SIG-M5 treated with dmso at 0.1 percent for 504 hours (cell line): ENCODE measurements at regions not wholly inside any gene's neighbourhood (a gene's known extent, or its start where the extent isn't known, plus 50 kb on each side); places are given as distances from the start of the nearest gene placed in this dataset.

Experiments
- DNase-seq: peaks from one replicate; lab custom pipeline; 2025; ENCODE audit not compliant: unreplicated experiment; lab: John Stamatoyannopoulos, UW

DNA sequence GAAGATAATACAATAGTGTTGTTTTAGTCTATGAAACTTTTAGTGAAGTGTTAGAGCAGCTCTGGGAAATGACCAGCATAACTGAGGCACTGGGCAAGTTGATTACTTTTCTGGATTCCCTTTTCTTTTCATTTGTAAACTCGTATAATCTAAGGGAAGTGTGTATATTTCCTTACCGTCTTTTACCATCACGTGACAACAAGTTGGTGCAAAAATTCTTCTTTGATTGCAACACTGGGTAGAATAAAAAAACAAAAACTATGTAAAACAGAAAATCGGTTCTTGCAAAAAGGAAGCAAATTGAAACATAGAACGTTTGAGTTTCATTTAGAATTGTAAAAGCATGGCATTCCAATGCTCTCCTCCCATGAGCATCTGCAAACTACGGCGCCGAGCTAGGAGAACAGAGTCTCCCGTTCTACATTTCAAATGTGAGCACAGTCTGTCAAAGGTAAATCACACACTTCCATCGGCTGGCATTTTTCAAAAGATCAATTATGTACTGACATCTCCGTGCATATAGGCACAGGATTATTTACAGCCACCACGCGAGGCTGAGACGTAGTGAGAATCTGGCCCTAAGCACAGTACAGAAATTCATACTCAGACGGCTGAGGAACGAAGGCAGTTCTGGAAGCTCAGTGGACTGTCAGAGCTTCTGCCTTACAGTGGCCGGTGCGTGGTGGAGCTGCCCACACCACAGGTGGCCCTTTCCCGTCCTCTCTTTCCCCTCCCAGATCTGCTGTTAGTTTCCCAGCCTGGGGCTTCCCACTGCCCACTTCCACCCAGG is 314.0 kb downstream of the BMP7 start:
- DNase-seq = no peak

DNA sequence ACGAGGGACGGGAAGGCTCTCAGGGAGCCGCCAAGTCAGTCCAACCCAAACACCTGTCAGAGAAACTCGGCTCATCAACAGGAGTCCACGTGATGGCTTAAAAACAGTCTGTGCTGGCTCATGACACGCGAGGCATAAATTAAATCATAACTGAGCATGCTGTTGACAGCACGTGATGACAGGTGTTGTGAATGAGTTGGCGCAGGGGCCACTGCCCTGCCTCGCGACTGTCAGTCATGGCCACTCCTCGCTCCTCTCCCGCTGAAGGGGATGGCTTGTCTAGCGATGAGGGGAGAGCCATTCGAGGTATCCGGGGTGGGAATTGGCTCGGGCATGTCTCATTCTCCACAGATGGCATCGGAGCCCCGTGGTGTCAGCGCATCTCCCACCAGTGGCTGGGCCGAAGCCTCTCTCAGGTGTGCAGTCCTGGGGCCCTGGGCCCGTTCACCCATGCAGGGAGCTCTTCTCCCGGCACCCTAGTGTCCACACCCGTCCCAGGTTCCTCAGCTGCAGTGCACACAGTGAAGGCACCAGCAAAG is 313.3 kb downstream of the BMP7 start:
- DNase-seq = no peak

DNA sequence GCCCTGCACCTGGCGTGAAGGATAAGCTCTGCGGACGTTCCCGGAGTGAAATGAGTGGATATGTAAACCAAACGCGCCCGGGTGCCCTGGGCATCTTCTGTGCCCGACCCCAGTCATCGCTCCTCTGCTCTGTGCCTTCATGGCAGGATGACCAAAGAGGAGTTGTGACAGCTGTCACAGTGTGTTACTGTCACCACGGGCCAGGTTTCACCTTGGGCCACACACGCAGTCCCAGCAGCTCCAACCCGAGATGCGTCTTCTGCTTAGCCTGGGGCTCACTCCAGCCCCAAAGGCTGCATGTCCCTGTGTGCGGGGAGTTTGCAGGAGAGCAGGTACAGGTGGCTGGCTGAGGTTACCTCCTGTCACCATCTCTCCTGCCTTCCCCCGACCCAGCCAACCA is 311.6 kb downstream of the BMP7 start:
- DNase-seq = no peak

DNA sequence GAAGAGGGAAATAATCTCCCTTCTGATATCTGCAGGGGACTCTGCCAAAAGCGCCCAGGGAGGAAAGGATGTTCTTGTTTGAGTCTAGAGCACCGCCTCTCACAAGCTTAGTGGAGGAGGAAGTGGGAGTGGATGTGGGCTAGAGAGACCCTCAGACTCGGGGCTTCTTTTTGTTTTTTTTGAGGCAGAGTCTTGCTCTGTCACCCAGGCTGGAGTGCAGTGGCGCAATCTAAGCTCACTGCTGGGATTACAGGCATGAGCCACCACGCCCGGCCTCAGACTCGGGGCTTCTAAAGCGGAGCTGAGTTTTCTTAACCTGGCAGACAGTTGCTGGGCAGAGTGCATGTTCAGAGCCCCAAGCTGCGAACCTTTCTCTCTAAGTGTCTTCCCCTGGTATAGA is 310.8 kb downstream of the BMP7 start:
- DNase-seq = peak; percentile 85

DNA sequence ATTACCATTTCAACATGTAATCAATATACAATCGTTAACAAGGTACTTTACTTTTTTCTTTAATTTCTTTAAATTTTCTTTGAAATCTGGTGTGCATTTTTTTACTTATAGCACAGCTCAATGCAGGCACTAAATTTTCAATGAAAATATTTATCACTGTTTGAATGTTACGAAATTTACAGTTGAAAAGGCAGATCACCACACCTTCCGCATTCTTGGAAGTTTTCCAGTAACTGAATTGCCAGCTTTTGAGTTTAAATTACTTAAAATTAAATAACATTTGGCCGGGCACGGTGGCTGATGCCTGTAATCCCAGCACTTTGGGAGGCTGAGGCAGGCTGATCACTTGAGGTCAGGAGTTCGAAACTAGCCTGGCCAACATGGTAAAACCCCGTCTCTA is 309.9 kb downstream of the BMP7 start:
- no peak for DNase-seq

DNA sequence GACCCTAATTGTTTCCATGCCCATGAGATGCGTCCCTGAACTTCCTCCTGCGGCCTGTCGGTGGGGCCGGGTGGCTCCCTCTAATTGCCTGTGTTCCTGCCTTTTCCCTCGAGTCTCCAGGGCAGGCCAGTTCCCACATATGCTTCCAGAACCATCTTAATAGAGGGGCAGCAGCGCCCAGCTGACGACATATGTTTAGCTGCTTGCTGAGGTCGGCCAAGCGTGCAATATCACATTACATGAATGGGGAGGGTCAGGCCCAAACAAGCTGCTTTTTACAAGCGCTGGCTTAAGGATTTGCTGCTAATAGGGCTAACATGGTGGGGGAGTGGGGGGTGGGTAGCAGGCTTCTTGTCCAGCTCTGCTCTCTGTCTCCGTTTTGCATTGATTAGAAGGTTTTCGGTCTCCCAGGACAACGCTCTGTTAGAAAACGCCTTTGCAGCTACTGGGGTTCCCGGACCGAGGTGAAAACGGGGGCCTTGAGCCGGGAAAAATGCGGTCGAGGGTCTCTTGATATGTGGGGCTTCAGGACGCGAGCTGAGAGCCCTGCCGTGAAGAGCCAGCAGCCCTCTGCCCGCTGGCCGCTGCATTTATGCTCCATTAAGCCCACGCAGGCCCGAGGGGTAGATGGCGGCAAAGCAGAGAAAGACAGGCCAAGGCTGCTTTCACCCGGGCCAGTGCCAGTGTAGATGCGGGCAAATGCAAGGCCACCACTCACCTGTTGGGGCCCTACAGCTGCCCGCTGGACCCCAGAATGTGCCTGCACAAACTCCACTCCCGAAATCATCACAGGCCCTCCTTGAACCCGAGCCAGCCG is 308.5 kb downstream of the BMP7 start:
- no peak for DNase-seq

DNA sequence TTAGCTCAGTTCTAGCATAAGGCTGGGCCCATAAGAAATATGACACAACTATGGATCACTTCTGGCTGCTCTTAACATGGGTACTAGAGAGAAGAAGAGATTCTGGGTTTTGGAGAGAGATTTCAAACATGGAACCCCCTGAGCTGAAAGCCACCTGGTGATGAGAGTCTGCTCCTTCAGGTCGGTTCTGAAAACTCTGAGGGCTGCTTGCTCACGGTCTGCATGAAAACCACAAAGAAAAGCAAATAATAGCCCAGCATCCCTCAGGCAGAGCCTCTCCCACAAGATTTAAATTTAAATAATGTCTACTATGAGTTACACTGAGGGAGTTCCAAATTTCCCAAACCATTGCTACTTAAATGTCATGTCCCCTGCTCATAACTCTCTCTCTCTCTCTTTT is 301.5 kb downstream of the BMP7 start:
- no peak for DNase-seq

DNA sequence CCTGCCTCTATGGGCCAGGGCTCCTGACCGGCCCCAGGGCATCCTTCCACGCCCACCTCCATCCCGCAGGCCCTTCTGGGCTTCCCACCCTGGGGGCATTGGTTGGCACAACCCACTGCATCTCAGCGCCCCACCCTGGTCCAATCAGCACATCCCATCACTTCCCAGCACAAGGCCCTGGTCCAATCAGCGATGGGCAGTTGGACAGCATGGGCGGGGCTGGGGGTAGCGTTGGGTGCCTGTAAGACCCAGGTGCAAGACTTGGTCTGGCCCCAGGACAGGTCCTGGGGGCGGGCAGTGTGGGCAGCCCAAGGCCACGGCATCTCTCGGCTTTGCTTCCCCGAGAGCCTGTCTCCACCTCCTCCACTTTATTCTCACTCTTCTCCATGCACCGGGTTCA is 298.5 kb downstream of the BMP7 start:
- DNase-seq = no peak

DNA sequence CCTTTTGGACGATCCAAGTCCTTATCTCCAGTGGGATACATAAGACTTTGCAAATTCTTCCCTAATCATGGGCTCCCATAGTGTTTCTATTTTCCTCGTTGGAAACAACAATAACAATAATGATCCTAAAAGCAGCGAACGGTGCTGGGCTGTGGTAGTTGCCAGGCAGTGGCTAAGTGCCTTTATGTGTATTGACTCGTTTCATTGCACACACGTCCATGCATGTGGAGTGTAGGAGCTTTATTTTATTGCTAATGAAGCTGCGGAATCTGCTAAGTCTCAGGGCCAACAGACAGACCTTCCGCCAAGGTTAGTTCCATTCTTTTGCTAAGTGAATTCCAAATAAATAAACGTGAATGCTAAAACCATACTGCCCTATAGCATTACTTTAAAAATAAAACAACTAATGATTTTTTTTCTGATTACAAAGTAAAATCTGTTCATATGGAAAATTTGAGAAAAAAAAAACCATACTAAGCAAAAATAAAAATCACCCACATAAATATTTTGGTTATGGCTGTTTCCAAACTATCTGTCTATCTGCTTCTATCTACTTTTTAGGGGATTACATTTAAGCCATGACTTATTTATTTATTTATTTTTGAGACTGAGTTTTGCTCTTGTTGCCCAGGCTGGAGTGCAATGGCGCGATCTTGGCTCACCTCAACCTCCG is 297.9 kb downstream of the BMP7 start:
- no peak for DNase-seq

DNA sequence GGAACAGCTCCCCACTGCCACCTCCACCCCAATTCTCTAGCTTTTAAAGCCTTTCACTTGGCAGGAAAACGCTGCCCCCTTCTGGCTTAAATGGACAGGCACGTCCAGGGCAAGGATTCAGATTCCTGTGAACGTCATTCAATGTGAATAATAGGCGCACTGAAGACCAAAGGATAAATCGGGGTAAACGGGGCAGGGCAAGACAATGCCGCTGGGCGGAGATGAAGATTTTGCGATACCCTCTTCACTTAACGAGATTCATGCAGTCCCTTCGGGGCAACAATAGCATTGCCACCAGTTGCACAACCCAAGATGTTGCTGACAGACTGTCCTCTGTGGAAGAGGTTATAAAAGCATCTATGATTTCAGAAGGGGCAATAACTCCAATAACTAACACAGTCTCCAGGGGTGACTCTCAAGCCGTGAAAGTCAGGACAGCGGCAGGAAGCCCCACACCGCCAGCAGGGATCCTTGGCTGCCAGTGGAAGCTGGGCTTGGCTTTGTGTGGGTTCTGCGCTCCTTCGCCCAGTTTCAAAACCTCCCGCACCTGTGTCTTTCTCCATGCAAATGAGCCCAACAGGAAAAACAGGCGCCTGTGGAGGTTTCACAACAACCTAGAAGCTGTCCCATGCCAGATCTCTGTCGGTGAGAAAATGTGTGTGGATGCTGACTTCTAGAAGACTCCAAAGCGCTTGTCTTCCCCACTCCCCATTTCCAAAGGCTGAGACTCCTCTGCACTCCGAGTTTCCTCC is 291.8 kb downstream of the BMP7 start:
- DNase-seq = peak; percentile 83

DNA sequence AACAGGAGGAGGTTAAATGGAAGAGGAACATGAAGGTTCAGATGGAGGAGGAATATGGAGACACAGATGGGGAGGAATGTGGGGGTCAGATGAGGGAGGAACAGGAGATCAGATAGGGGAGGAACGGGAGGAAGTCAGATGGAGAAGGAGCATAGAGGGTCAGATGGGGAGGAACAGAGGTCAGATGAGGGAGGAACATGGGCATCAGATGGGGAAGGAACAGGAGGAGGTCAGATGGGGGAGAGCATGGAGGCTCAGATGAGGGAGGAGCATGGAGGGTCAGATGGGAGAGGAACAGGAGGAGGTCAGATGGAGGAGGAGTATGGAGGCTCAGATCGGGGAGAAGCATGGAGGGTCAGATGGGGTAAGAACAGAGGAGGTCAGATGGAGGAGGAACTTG is 290.6 kb downstream of the BMP7 start:
- no peak for DNase-seq

DNA sequence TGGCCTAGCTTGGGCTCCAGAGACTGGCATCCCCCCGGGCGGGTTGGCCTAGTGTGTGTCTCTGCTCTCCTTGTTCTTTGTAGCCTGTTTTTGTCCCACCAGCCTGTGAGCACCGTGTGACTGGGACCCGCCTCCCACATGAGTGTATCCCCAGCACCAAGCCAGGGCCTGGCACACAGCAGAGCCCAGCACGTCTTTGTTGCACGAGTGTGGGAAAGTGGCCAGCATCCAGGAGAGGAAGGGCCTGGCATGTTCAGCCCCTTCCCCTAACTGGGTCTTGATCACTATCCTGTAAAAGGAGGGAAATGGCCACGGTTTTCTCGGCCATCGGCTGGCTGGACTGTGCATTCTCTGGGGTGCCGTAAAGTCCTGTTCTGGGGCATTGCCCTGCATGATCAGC is 290.1 kb downstream of the BMP7 start:
- DNase-seq = no peak

DNA sequence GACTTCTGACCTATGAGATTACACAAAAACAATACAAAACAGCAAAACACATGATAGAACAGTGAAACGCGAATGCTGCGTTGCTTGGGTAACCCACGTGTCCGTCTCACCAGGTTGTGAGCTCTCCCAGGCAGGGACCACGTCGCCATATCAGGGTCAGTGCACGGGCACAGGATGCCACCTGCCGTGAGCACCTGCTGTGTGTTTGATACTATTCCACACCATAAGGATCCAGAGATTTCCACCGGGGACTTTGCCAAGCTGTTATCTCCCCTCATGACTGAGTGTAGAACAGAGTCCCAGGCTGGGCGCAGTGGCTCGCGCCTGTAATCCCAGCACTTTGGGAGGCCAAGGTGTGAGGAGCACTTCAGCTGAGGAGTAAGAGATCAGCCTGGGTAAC is 288.0 kb downstream of the BMP7 start:
- DNase-seq = no peak

DNA sequence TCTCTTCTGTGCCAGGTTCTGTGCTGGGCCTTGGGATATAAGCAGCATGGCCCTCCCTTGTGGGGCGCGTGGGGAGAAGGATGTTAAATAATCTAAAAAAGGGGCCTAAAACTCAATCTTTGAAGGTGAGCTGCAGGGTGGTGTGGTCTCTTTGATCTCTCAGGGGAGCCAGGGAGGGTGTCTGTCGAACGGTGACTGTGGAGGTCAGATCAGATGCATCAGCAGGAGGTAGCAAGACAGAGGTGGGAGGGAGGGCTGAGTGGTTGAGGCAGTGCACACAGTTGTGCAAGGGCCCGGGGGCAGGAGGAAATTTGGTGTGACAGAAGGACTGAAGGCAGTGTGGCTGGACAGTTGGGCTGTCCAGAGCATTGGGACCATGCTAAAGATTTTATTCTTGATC is 287.3 kb downstream of the BMP7 start:
- no peak for DNase-seq

DNA sequence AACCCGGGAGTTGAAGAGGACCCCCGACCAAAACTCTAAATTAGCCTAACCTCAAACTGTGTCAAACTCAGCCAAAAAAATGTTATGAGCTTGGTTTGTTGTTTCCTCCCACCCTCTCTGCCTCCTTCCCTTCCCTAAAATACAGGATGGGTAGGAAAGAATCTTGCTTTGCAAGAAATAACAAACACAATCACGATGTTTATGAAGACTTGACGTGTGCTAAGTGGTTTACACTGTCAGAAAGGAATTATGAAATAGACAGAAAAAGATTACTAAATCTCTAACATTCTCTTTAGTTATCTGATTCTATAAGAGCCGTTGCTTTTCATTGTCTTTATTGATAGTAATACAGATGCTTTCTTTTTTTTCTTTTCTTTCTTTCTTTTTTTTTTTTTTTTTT is 285.1 kb downstream of the BMP7 start:
- no peak for DNase-seq

DNA sequence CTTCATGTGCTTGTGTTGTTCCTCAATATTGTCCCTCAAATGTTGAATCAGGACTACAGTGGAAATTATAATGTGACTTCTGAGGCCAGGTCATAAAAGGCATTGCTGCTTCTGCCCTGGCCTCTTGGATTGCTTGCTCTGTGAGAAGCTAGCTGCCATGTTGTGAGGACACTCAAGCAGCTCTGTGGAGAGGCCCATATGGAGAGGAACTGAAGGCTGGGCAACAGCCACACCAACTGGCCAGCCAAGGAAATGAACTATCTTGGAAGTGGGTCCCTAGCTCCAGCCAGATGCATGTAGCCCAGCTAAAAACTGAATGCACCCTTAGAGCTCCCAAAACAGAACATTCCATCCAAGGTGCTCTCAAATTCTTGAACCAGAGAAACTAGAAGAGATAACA is 282.6 kb downstream of the BMP7 start:
- DNase-seq = no peak

DNA sequence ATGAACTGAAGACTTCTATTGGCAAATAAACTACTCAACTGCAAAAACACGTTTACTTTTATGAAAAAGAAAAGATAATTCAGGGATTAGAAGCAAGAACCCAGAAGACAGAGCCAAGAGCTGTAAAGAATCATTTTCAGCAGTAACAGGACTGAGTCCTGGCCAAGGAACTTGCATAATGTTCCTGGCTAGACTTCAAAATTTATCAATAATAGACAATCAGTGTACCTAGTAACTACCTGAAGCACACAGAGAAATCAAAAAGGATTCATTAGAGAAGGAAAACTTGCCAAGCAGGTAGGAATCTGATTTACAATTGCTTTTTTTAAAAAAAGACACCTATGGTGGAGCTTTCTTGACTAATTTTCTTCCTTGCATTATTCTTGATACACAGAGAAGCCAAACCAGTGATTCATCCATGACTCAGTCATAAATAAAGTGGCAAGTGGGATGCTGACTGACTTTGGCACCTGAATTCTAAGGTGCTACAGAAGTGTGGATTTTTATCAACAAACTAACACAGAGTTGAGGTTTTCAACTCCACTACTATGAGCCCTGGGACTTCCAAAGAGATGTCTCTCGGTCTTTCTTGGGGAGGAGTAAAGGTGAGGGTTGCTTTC is 281.3 kb downstream of the BMP7 start:
- DNase-seq = no peak

DNA sequence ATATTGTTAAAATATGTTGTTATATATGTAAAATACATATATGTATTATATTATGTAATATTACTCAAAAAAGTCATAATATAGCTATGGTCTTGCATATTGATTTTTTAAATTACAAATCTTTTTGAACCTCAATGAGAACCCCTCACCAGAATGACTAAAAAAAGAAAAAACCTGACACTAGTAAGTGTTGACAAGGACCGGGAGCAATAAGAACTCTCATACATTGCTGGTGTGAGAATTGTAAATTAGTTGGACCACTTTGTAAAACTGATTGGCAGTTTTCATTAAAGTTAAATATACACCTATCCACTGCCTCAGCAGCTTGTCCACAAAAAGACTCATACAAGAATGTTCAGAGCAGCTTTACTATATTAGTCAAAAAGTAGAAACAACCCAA is 280.0 kb downstream of the BMP7 start:
- no peak for DNase-seq

DNA sequence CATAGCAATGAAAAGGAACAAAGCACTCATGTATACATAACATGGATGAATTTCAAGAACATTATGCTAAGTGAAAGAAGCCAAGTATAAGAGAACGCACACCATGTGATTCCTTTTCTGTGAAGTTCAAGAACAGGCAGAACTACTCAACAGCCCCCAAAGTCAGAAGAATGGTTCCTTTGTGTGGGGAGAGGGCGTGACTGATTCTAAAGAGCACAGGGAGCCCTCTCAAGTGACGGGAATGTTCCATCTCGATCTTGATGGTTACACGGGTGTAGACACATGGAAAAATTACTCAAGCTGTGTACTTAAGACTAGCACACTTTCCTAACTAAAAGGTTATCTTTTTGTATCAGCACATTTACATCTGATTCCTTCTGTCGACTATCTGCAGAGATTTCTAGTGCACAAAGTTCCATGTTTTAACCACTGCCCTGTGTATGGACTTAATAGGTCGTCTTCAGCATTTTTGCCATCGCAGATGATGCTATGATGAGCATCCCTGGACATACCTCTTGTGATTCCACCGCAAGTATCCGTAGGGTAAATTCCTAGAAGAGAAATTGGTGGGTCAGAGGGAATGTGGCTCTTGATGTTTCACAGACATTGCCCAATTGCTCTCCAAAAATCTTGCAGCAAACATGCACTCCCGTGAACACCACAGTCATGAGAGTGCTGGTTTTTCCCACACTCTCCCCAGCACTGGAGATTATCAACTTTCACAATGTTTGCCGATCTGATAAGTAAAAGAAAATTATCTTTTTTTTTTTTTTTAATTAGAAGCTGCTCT is 279.3 kb downstream of the BMP7 start:
- no peak for DNase-seq

DNA sequence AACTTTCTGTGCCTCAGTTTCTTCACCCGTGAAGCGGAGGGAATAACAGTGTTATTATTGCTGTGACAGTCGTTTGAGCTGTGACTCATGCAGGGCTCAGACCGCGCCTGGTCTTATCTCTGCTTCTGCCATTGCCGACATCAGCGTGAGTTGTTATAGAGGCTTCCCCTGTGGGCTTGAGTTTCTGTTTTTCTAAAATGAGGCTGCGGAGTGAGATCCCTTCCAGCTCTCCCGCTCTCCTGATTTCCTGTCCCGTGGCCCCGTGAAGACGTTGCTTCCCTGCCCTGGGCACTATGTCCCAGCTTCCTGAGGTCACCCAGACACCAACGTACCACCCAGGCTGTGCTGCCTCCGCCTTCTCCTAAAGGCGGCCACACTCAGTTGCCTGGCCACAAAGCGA is 278.5 kb downstream of the BMP7 start:
- DNase-seq = no peak
